ENCODE measurements at regions not wholly inside any gene's neighbourhood (a gene's known extent, or its start where the extent isn't known, plus 50 kb on each side); places are given as distances from the start of the nearest gene placed in this dataset.

GRCh38 chr14:31990183-31990857, 86.8 kb upstream of the ARHGAP5 start:
- H3K18ac ChIP-seq (ENCODE audit: low read depth, low read length): no peak overlapping the region
- H4K8ac ChIP-seq (ENCODE audit: low read depth in 2 of 2, low read length in 2 of 2): no peak overlapping the region
- in situ Hi-C loops (cut with MboI; ENCODE audit: low sequenced_read_pairs): no loop called here
- ATAC-seq (ENCODE audit: low read depth) (no peak), DNase-seq (no peak)
- H2BK20ac ChIP-seq (ENCODE audit: low read depth, low read length): no peak overlapping the region
- H3K56ac ChIP-seq (ENCODE audit: extremely low read depth, insufficient read depth, low read length): no peak overlapping the region
- no peak overlapping the region for H3K23ac ChIP-seq (ENCODE audit: low read depth, low read length)
- CTCF ChIA-PET: no interaction called here
- no peaks in the 10 kb centered on the region; the same call in 1 of the 2 replicates for H3K9me1 ChIP-seq (ENCODE audit: insufficient read depth, low read length)
- H2AK9ac ChIP-seq (replicated peaks; ENCODE audit: low read depth, low read length, poor library complexity): no peak overlapping the region
- WGBS, 2 experiments (ENCODE audit: extremely low coverage in 2 of 2, insufficient read length in 1 of 2): no CpG with 5 or more reads among the region's 6 CpGs
- no peak overlapping the region for H2AK5ac ChIP-seq (ENCODE audit: low read depth, low read length)
- H3K4ac ChIP-seq (ENCODE audit: low read depth, low read length): no peak overlapping the region
- H2BK15ac ChIP-seq (ENCODE audit: low read depth, low read length): no peak overlapping the region
- no peaks in the 10 kb centered on the region for H3K9me3 ChIP-seq (ENCODE audit: control insufficient read depth, insufficient read depth, low read length)
- no peaks in the 10 kb centered on the region for H3K36me3 ChIP-seq (ENCODE audit: control insufficient read depth, insufficient read depth, low read length)
- H3K4me2 ChIP-seq (ENCODE audit: low read depth, low read length): no peak overlapping the region
- no peak overlapping the region for H4K5ac ChIP-seq (ENCODE audit: low read depth, low read length)
- no peaks in the 10 kb centered on the region for H3K79me1 ChIP-seq (ENCODE audit: low read depth in 1 of 2, low read length in 2 of 2)
- no peak overlapping the region for H3K27ac ChIP-seq (ENCODE audit: insufficient read depth, low read length)
- no peak overlapping the region for H3K14ac ChIP-seq (replicated peaks; ENCODE audit: low read depth, low read length)
- H3K4me3 ChIP-seq (ENCODE audit: insufficient read depth, low read depth, low read length): no peak overlapping the region
- H2BK120ac ChIP-seq (ENCODE audit: low read depth, low read length): no peak overlapping the region
- no peaks in the 10 kb centered on the region for H4K20me1 ChIP-seq (ENCODE audit: insufficient read depth, low read length)
- peaks cover 6% of the 10 kb centered on the region for H3K4me1 ChIP-seq (ENCODE audit: control insufficient read depth, insufficient read depth, low read length)
- intact Hi-C loops (cut with micrococcal nuclease): no loop called here
- dilution Hi-C loops (cut with HindIII; ENCODE audit: low sequenced_read_pairs, unreplicated experiment): no loop called here
- H3K27me3 ChIP-seq (ENCODE audit: control insufficient read depth, insufficient read depth, low read length): peaks cover 1% of the 10 kb centered on the region
- H2AFZ ChIP-seq (replicated peaks; ENCODE audit: low read length, poor library complexity): no peak overlapping the region
- H2BK5ac ChIP-seq (ENCODE audit: low read depth, low read length, poor library complexity, severe bottlenecking): no peak overlapping the region
- no peak overlapping the region for H3K9ac ChIP-seq (ENCODE audit: low read depth, low read length)
- no peak overlapping the region for H4K91ac ChIP-seq (ENCODE audit: insufficient read depth, low read depth, low read length)
- POLR2A ChIA-PET (ENCODE audit: unreplicated experiment): interaction anchor here (0.9 kb wide), 1 partner anchor 10 kb away, joined by 4 read pairs; no protein-coding TSS in a partner anchor
- no TSS peak for BruUV-seq (replicated peaks)
- TF ChIP-seq ELK1 (IDR thresholded peaks at IDR 0.05; ENCODE audit: borderline replicate concordance, low read depth, low read length) (no peak), CHD1 (IDR thresholded peaks at IDR 0.05; ENCODE audit: low read depth, low read length) (no peak), MXI1 (IDR thresholded peaks at IDR 0.05; ENCODE audit: borderline replicate concordance, low read depth, low read length) (no peak), CTCF (conservative IDR thresholded peaks at IDR 0.05; ENCODE audit: low read depth, low read length) (no peak), MAZ (IDR thresholded peaks at IDR 0.05; ENCODE audit: borderline replicate concordance, low read depth, low read length) (no peak), CEBPB (IDR thresholded peaks at IDR 0.05; ENCODE audit: low read depth, low read length) (no peak), NFE2L2 (IDR thresholded peaks at IDR 0.05; ENCODE audit: low read depth, low read length) (no peak), SMC3 (IDR thresholded peaks at IDR 0.05; ENCODE audit: low read depth, low read length) (no peak), USF2 (IDR thresholded peaks at IDR 0.05; ENCODE audit: low read depth, low read length) (no peak), BHLHE40 (IDR thresholded peaks at IDR 0.05; ENCODE audit: low read depth, low read length) (no peak), RAD21 (IDR thresholded peaks at IDR 0.05; ENCODE audit: low read length) (no peak), MAFK (IDR thresholded peaks at IDR 0.05; ENCODE audit: low read depth, low read length) (no peak), RFX5 (IDR thresholded peaks at IDR 0.05; ENCODE audit: low read depth, low read length) (no peak), POLR2A (IDR thresholded peaks at IDR 0.05; ENCODE audit: low read depth, low read length) (no peak)
